ENCODE measurements at regions not wholly inside any gene's neighbourhood (a gene's known extent, or its start where the extent isn't known, plus 50 kb on each side); places are given as distances from the start of the nearest gene placed in this dataset.

GRCh38 chr2:234395891-234396420, 100.9 kb downstream of the ARL4C start:
- no peak overlapping the region for H3K4me2 ChIP-seq (ENCODE audit: insufficient read depth, insufficient read length, low read length)
- no peak overlapping the region for H2AFZ ChIP-seq (ENCODE audit: low read length)
- no peak overlapping the region for H2BK15ac ChIP-seq (ENCODE audit: low read depth, low read length)
- peaks cover 5 to 7% of the 10 kb centered on the region in 2 experiments for H3K4me1 Mint-ChIP-seq
- no peak overlapping the region for H4K5ac ChIP-seq (ENCODE audit: insufficient read length, low read depth, low read length)
- no peak overlapping the region for H3K4ac ChIP-seq (ENCODE audit: low read depth, low read length)
- H3K79me2 ChIP-seq (ENCODE audit: insufficient read depth, low read length): no peaks in the 10 kb centered on the region
- H3K23me2 ChIP-seq (ENCODE audit: insufficient read length, low read depth, low read length, poor library complexity, severe bottlenecking): no peaks in the 10 kb centered on the region
- H3K27ac ChIP-seq (ENCODE audit: insufficient read length, low read depth, low read length): no peak overlapping the region
- H3K18ac ChIP-seq (ENCODE audit: insufficient read length, low read depth, low read length): no peak overlapping the region
- no peak overlapping the region for H3K56ac ChIP-seq (ENCODE audit: insufficient read length, low read depth, low read length)
- peaks cover 0 to 4% (median 0%) of the 10 kb centered on the region in 3 experiments; a peak in 1 of 7 replicates for H3K36me3 Mint-ChIP-seq (ENCODE audit: insufficient read depth in 1 of 3, low read depth in 3 of 3)
- WGBS (ENCODE audit: extremely low coverage, insufficient read length, low lambda C conversion rate): no CpG with 5 or more reads among the region's 6 CpGs
- H3K9me3 Mint-ChIP-seq: 0 out of 5 replicates have a peak, but pooled peaks cover 0 to 2% of the 10 kb centered on the region in 2 experiments
- no peak overlapping the region for H4K91ac ChIP-seq (ENCODE audit: insufficient read length, low read depth, low read length)
- no peaks in the 10 kb centered on the region for H3K9me3 ChIP-seq (ENCODE audit: control insufficient read depth, low read depth, low read length)
- no peaks in the 10 kb centered on the region for H3K4me1 ChIP-seq (ENCODE audit: insufficient read depth, low read length)
- DNase-seq: no peak
- no peak overlapping the region for H2BK20ac ChIP-seq (ENCODE audit: low read depth, low read length, poor library complexity, severe bottlenecking)
- H2BK120ac ChIP-seq (ENCODE audit: low read depth, low read length, poor library complexity, severe bottlenecking): no peak overlapping the region
- TF ChIP-seq CTCF (conservative IDR thresholded peaks at IDR 0.05): no peak
- H2BK12ac ChIP-seq (ENCODE audit: insufficient read length, low read depth, low read length): no peak overlapping the region
- no peak overlapping the region for H3K14ac ChIP-seq (ENCODE audit: insufficient read depth, low read length)
- no peaks in the 10 kb centered on the region for H3K79me1 ChIP-seq (ENCODE audit: insufficient read depth, low read depth, low read length, poor library complexity, severe bottlenecking)
- H3K4me3 Mint-ChIP-seq: no peak overlapping the region
- no peak overlapping the region for H3K9ac ChIP-seq (ENCODE audit: extremely low read depth, insufficient read length, low read length)
- no peak overlapping the region for H2BK5ac ChIP-seq (ENCODE audit: insufficient read length, low read length)
- peaks cover 50% of the 10 kb centered on the region for H3K27me3 Mint-ChIP-seq (ENCODE audit: low read depth)
- H3K27ac Mint-ChIP-seq: no peak overlapping the region
- no peak overlapping the region for H2AK5ac ChIP-seq (ENCODE audit: insufficient read length, low read length)
- H4K20me1 ChIP-seq (ENCODE audit: control insufficient read depth, insufficient read depth, insufficient read length): no peaks in the 10 kb centered on the region
- no peak overlapping the region for H4K8ac ChIP-seq (replicated peaks; ENCODE audit: insufficient read length, low read depth, low read length)
- no peak overlapping the region for H3T11ph ChIP-seq (ENCODE audit: low read length)
- H3K23ac ChIP-seq (ENCODE audit: insufficient read length, low read depth, low read length): no peak overlapping the region
- H3K27me3 ChIP-seq (ENCODE audit: insufficient read depth, low read length): no peaks in the 10 kb centered on the region

Measured in H9 (cell line).